Fibroblast of lung (primary cell): ENCODE measurements at regions not wholly inside any gene's neighbourhood (a gene's known extent, or its start where the extent isn't known, plus 50 kb on each side); places are given as distances from the start of the nearest gene placed in this dataset.
A peak's percentile ranks its signal among the peaks of the same experiment; 100 is the strongest.

ENCODE experiments used
- DNase-seq, 2 donors: peaks; one replicate each; pipeline versions ENCODE4 v3.0.0 to v3.0.0-alpha.2; 2010; ENCODE audit warnings: low read depth in 2 of 2
- H2AFZ ChIP-seq: 2 replicates; pipeline ENCODE4 v1.5.1; 2012; ENCODE audit warnings: low read length, control low read depth, inconsistent platforms
- H3K27ac ChIP-seq: 2 replicates; pipeline ENCODE4 v1.5.1; 2011; ENCODE audit warnings: low read length, control low read depth; ENCODE audit not compliant: insufficient read depth
- H3K27me3 ChIP-seq: 2 replicates; pipeline ENCODE4 v1.5.1; 2011; ENCODE audit warnings: mild to moderate bottlenecking, low read length; ENCODE audit not compliant: control insufficient read depth, insufficient read depth
- H3K36me3 ChIP-seq: 2 replicates; pipeline ENCODE4 v1.5.1; 2011; ENCODE audit warnings: low read length; ENCODE audit not compliant: control insufficient read depth, insufficient read depth
- H3K4me1 ChIP-seq: 2 replicates; pipeline ENCODE4 v1.5.1; 2011; ENCODE audit warnings: low read length; ENCODE audit not compliant: control insufficient read depth, insufficient read depth; ENCODE audit errors: extremely low read depth
- H3K4me2 ChIP-seq: 2 replicates; pipeline ENCODE4 v1.5.1; 2011; ENCODE audit warnings: low read length, control low read depth; ENCODE audit not compliant: insufficient read depth; ENCODE audit errors: extremely low read depth
- H3K4me3 ChIP-seq, 4 experiments: fragments of 200-600 bp in 1 of 4; sonication (generic) in 1 of 4; replicated peaks in 1 of 4; 2 replicates each; pipeline ENCODE4 v1.5.1; 2011 to 2016; ENCODE audit warnings: low read length in 4 of 4, low read depth in 3 of 4, mild to moderate bottlenecking in 3 of 4, control low read depth in 2 of 4, inconsistent platforms in 1 of 4, mixed read lengths in 1 of 4; ENCODE audit not compliant: insufficient read depth in 1 of 4; ENCODE audit errors: control extremely low read depth in 1 of 4
- H3K79me2 ChIP-seq: 2 replicates; pipeline ENCODE4 v1.5.1; 2012; ENCODE audit warnings: mild to moderate bottlenecking, low read length, inconsistent platforms; ENCODE audit not compliant: control insufficient read depth, insufficient read depth
- H3K9ac ChIP-seq: 2 replicates; pipeline ENCODE4 v1.5.1; 2011; ENCODE audit warnings: mild to moderate bottlenecking, low read length, control low read depth; ENCODE audit not compliant: insufficient read depth
- H3K9me3 ChIP-seq: 2 replicates; pipeline ENCODE4 v1.5.1; 2012; ENCODE audit warnings: low read depth, low read length; ENCODE audit not compliant: control insufficient read depth, insufficient read depth
- H4K20me1 ChIP-seq: 2 replicates; pipeline ENCODE4 v1.5.1; 2011; ENCODE audit warnings: low read length; ENCODE audit not compliant: control insufficient read depth, insufficient read depth; ENCODE audit errors: extremely low read depth
- EZH2 ChIP-seq: IDR thresholded peaks from 2 replicates; pipeline ENCODE4 v1.5.1; 2012; ENCODE audit warnings: low read length, control low read depth, mild to moderate bottlenecking; ENCODE audit errors: missing control alignments
- TF ChIP-seq, protein P1 (sequence below), 2 donors: IDR thresholded peaks in 1 of 2; conservative IDR thresholded peaks in 1 of 2; 1 replicate in 1 of 2; 2 replicates in 1 of 2; pipeline ENCODE4 v1.5.1; 2011 to 2012; ENCODE audit warnings: low read length in 2 of 2, control low read depth in 1 of 2, inconsistent platforms in 1 of 2, low read depth in 1 of 2, mild to moderate bottlenecking in 1 of 2

DNA sequence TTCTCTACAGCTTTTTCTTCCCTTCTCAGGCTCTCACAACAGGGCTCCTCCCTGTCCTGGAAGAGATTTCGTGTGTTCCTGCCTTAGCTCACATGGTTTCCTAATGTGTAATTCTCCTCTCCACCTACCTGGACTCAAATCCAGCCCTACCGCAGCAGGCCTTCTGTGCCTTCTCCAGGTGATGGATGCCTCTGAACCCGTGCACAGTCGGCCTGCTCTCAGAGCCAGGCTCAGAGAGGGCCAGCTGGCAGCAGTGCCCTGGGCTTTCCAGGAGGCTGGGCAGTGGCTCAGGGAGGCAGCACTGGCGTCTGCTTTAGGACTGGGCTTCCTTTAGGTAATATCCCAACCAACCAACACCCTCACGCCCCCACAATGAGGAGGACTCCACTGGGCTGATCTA lies 123.2 kb upstream of the TMC3 start:
- Histone ChIP-seq H3K9me3 (no peaks in the 10 kb centered on the region), H3K27me3 (no peaks in the 10 kb centered on the region), H3K27ac (no peak overlapping the region), H3K9ac (no peak overlapping the region), H3K79me2 (no peaks in the 10 kb centered on the region), H3K4me2 (no peak overlapping the region), H2AFZ (no peak overlapping the region), H3K4me1 (no peaks in the 10 kb centered on the region), H4K20me1 (no peaks in the 10 kb centered on the region), H3K4me3 (no peak overlapping the region), H3K36me3 (no peaks in the 10 kb centered on the region)
- no peak for TF ChIP-seq EZH2
- TF ChIP-seq, protein P1, sequence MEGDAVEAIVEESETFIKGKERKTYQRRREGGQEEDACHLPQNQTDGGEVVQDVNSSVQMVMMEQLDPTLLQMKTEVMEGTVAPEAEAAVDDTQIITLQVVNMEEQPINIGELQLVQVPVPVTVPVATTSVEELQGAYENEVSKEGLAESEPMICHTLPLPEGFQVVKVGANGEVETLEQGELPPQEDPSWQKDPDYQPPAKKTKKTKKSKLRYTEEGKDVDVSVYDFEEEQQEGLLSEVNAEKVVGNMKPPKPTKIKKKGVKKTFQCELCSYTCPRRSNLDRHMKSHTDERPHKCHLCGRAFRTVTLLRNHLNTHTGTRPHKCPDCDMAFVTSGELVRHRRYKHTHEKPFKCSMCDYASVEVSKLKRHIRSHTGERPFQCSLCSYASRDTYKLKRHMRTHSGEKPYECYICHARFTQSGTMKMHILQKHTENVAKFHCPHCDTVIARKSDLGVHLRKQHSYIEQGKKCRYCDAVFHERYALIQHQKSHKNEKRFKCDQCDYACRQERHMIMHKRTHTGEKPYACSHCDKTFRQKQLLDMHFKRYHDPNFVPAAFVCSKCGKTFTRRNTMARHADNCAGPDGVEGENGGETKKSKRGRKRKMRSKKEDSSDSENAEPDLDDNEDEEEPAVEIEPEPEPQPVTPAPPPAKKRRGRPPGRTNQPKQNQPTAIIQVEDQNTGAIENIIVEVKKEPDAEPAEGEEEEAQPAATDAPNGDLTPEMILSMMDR (conservative IDR thresholded peaks at IDR 0.05 in 1 of 2, IDR thresholded peaks at IDR 0.05 in 1 of 2; ENCODE audit: low read depth in 1 of 2, low read length in 2 of 2): no peak
- no peak for DNase-seq

DNA sequence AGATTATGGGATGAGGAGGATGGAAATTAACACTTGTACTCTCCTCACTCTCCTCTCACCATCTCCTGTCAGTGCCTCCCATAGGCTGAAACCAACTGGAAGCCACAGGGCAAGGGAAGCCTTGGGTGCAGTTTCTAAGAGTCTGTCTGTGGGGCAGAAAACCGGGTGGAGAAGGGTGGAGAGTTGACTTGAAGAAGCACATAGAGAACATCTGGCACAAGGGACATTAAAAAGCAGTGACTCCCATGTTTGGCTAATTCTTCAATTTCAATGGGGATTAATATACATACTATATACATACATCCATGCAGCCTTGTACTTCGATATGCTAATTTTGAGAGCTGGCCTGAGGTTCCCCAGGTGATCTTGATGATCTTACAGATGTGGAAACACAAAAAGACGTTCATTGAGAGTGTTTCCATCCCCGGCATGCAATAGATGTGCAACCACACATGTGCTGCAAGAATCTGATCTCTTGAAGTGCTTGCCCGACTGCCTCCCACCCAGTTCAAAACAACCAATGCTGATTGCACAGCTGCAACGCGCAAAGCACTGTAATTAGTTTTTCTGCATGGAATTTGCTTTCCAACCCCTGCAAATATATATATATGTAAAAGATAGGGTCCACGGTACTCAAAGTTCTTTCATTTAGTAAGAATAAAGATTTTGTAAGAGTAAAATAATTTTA lies 121.9 kb upstream of the TMC3 start:
- no peak overlapping the region for H2AFZ ChIP-seq
- no peaks in the 10 kb centered on the region for H4K20me1 ChIP-seq
- H3K4me1 ChIP-seq: no peaks in the 10 kb centered on the region
- DNase-seq: no peak
- H3K4me2 ChIP-seq: no peak overlapping the region
- H3K4me3 ChIP-seq: no peak overlapping the region
- no peak overlapping the region for H3K27ac ChIP-seq
- H3K9me3 ChIP-seq: no peaks in the 10 kb centered on the region
- no peaks in the 10 kb centered on the region for H3K79me2 ChIP-seq
- TF ChIP-seq EZH2: no peak
- TF ChIP-seq, protein P1 (conservative IDR thresholded peaks at IDR 0.05 in 1 of 2, IDR thresholded peaks at IDR 0.05 in 1 of 2; ENCODE audit: low read depth in 1 of 2, low read length in 2 of 2): no peak
- no peaks in the 10 kb centered on the region for H3K27me3 ChIP-seq
- no peaks in the 10 kb centered on the region for H3K36me3 ChIP-seq
- H3K9ac ChIP-seq: no peak overlapping the region

DNA sequence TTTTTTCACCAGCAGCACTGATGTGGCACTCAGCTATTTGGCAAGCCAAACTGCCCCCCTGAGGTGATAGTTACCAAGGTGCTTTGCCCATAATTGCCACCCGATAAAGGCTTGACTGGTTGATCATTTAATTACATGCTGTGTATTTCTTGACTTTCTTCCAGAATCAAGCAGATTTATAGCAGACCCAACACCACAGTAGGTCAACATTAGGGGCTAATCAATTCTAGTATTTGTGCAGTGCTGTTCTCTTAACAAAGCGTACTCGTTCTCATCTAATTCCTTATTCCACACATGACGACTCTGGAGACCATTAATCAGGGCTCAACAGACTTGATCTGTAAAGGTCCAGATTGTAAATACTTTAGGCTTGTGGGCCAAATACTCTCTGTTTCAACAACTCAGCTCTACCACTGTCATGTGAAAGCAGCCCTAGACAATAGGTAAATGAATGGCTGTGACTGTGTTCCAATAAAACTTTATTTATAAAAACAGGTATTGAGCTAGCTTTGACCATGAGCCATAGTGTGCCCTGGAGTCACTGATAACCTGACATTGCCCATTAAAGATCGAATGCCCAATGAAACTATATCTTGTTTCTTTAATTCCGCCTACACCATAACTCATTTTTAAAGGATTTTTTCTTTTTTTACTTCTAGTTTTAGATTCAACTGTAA lies 119.1 kb upstream of the TMC3 start:
- H3K9me3 ChIP-seq: no peaks in the 10 kb centered on the region
- no peak overlapping the region for H2AFZ ChIP-seq
- no peaks in the 10 kb centered on the region for H3K4me1 ChIP-seq
- H3K4me2 ChIP-seq: no peak overlapping the region
- H4K20me1 ChIP-seq: no peaks in the 10 kb centered on the region
- H3K9ac ChIP-seq: no peak overlapping the region
- TF ChIP-seq, protein P1 (conservative IDR thresholded peaks at IDR 0.05 in 1 of 2, IDR thresholded peaks at IDR 0.05 in 1 of 2; ENCODE audit: low read depth in 1 of 2, low read length in 2 of 2): no peak
- TF ChIP-seq EZH2: no peak
- H3K79me2 ChIP-seq: no peaks in the 10 kb centered on the region
- H3K27me3 ChIP-seq: no peaks in the 10 kb centered on the region
- H3K27ac ChIP-seq: no peak overlapping the region
- no peak overlapping the region for H3K4me3 ChIP-seq
- peak in 1 of 2 donors; percentile 14 for DNase-seq
- no peaks in the 10 kb centered on the region for H3K36me3 ChIP-seq
